GM21390 (cell line): ENCODE measurements at regions not wholly inside any gene's neighbourhood (a gene's known extent, or its start where the extent isn't known, plus 50 kb on each side); places are given as distances from the start of the nearest gene placed in this dataset.
"Not testable (repeated sequence)": the region's sequence is repeated elsewhere in the genome, so short reads cannot be mapped to it uniquely, and the experiment has no call there.

Experiments used
- ATAC-seq: cut with Tn5 transposase; IDR thresholded peaks from one replicate; pipeline ENCODE4 v1.9.1; 2021; ENCODE audit not compliant: unreplicated experiment

DNA sequence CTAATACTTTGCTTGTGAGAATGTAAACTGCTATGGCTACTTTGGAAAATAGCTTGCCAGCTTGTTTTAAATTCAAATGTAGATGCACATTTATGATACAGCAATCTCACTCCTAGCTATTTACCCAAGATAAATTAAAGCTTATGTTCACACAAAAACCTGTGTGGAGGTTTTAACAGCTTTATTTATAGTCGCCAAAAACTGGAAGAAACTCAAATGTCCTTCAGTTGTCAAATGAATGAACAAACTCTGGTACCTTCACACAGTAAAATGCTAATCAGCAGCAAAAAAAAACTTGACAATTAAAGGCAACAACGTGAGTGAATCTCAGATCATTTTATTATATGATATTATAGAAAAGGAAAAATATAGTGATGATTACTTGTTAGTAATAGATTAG, 248.6 kb upstream of the NECTIN3 start:
- ATAC-seq = no peak

GRCh38 chr3:110846971-110847370, 224.6 kb upstream of the NECTIN3 start:
- ATAC-seq = no peak

DNA sequence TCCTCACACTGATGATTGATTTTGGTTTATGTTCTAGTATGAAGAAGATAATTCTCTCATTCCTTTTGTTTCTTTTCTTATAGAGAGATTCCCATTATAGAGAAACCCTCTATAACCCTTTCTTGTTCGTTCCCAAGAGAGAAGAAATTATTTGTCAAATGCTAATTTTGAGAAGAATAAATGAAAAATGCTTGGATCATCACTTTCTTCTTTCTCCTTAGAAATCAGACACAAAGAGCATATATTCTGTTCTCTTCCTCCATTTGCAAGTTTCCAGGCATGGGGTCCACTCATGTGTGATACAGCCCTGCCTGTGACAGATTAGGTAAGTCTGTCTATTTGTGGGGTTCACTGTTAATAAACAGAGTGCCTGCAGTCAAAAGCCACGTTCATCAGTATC, 222.6 kb upstream of the NECTIN3 start:
- no peak for ATAC-seq

- no peak for ATAC-seq
Measured at GRCh38 chr3:110851736-110852135, 219.9 kb upstream of the NECTIN3 start.

GRCh38 chr3:110855207-110855606, 216.4 kb upstream of the NECTIN3 start:
- no peak for ATAC-seq

DNA sequence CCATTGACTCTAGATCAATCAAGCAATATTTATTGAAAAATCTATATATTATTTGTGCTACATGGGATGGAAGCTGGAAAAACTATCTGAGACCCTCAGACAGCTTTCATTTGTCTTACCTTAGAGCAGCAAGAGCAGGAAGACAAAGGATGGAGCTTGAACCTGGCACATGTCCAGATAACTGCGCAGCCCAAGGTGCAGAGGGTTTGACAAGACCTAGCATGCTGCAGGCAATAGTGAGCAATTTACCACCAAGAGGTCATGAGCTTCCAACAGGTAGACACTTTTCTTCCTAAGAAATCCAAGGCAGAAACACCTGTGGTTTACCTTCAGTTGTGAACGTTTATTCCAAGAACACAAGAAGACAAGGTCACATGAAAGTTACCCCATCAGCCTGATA, 214.7 kb upstream of the NECTIN3 start:
- ATAC-seq = no peak

DNA sequence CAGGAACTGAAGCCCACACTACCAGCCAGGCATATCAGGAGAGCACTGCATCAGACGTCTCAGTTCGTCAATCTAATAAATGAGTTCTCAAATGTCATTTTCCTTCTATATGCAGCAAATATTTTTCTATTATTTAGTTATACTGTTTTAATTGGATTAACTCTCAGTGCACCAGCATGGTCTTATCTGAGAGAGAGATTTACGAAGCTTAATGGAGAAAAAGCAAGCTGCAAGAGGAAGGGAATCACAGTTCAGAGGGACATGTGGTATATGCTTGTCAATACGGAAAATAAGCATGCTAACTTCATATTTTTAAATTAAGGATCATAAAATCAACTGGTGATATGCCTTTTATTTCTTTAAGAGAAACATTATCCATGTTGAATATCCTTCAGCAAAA, 213.1 kb upstream of the NECTIN3 start:
- no peak for ATAC-seq

GRCh38 chr3:110859336-110859735, 212.3 kb upstream of the NECTIN3 start:
- no peak for ATAC-seq

GRCh38 chr3:110859993-110860392, 211.6 kb upstream of the NECTIN3 start:
- ATAC-seq = no peak

GRCh38 chr3:110865934-110866333, 205.7 kb upstream of the NECTIN3 start:
- no peak for ATAC-seq

GRCh38 chr3:110868106-110868505, 203.5 kb upstream of the NECTIN3 start:
- no peak for ATAC-seq

DNA sequence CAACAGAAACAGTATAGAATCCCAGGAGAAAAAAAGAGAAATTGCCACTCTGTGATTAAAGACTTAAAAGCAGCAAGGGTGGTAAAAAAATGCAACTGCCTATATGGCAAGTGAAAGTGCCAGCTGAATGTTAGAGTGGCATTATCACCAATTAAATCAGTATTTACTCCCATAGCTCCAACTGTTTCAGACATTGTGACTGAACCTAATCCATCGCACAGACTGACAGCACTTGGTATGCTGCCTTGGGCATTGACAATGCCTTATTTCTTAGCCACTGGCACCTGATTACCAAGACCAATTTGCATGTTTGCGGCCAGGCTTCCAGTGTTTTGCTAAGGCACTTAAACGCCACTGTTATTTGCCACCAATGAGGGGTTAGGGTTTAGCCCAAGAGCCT, 201.9 kb upstream of the NECTIN3 start:
- ATAC-seq = no peak

DNA sequence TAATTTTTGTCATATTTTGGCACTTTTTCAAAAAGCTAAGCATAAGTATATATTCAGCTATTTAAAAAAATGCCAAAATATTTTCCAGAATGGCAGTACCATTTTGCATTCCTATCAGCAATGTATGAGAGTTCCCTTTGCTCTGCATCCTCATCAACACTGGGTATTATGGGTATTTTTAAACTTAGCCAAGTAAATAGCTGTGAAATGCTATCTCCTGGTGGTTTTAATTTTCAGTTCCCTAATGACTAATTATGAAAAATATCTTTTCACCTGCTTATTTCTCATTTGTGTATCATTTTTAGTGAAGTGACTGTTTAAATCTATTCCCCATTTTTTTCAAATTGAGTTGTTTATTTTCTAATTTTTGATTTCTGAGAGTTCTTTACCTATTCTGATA, 199.7 kb upstream of the NECTIN3 start:
- ATAC-seq = no peak

DNA sequence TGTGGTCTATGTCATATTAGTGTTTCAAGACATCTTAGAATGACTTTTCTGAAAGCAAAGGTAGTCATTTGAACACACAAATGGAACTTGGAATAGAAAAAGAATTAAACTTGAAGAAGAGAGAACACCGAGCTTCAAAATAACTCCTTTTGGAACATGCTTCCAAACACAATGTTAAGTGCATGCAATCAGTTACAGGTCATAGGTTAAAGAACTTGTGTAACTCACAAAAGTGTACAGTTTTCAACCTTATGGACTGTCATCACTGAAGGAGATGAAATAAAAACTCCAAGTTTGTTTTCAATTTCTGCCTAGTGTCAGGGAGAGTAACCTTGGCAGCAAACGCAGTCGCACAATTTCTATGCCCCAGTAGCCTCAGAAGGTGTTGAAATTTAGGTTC, 192.9 kb upstream of the NECTIN3 start:
- ATAC-seq = no peak

- peak; percentile 94 for ATAC-seq
Measured at GRCh38 chr3:110881069-110881468, 190.5 kb upstream of the NECTIN3 start.

DNA sequence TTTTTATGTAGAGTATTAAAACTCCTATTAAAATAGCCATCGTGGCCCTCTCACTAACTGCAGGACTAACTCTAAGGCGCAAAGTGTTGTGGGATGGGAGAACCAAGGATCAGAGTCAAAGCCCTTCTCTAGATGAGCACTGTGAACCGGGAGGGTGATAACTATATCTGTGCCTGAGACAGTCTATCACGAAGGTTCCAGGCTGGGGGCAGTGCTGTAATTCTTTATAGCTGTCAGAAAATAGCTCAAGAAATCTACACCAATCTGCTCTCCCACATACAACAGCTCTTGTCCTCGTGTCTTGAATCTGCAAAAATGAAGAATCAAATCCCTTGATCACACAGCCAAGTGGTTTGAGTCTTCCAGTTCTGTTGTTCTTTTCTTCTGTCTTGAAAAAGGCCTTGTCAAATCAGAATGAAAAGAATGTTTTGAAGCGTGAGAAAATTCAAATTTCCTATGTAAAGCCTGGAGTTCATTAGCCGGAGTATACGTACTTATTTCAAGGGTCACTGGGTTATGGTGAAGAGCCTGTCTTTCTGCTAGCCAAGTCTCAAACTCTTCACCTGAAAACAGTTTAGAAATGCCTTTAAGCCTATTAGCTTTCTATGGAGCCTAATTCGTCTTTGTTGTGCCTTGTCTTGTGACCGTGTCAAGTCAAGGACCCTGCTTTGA, 185.3 kb upstream of the NECTIN3 start:
- ATAC-seq = no peak

DNA sequence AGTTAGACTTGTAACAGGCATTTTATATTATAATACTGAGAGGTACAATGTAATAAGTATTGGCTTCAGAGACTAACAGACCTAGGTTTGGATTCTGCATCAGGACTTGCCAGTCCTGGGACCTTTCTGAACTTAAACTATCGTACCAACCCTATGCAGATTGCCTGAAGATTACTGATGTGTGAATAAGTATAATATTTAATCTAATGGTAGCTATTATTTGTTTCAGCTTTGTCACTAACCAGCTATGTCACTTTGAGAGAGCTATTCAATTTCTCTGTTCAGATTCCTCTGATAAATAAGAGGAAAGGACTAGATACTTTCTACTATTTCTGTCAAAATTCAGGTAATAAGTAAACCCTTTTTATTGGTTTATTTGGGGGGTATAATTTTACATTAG, 184.4 kb upstream of the NECTIN3 start:
- ATAC-seq = no peak

DNA sequence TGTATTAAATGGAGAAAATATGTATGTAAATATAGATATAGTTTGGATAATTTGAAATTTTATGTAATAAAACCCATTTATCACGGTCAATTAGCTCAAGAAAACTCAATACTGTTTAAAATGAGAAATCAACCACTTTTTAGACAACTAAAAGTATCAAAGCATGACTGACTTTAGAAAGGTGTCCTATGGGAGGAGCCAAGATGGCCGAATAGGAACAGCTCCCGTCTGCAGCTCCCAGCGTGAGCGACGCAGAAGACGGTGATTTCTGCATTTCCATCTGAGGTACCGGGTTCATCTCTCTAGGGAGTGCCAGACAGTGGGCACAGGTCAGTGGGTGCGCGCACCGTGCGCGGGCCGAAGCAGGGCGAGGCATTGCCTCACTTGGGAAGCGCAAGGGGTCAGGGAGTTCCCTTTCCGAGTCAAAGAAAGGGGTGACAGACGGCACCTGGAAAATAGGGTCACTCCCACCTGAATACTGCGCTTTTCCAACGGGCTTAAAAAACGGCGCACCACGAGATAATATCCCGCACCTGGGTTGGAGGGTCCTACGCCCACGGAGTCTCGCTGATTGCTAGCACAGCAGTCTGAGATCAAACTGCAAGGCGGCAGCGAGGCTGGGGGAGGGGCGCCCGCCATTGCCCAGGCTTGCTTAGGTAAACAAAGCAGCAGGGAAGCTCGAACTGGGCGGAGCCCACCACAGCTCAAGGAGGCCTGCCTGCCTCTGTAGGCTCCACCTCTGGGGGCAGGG, 182.8 kb upstream of the NECTIN3 start:
- not testable (repeated sequence) for ATAC-seq

DNA sequence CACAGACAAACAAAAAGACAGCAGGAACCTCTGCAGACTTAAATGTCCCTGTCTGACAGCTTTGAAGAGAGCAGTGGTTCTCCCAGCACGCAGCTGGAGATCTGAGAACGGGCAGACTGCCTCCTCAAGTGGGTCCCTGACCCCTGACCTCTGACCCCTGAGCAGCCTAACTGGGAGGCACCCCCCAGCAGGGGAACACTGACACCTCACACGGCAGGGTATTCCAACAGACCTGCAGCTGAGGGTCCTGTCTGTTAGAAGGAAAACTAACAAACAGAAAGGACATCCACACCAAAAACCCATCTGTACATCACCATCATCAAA, 182.3 kb upstream of the NECTIN3 start:
- not testable (repeated sequence) for ATAC-seq

- ATAC-seq = no peak
Measured at GRCh38 chr3:110894574-110894973, 177.0 kb upstream of the NECTIN3 start.

GRCh38 chr3:110895054-110895453, 176.6 kb upstream of the NECTIN3 start:
- ATAC-seq = no peak

GRCh38 chr3:110897046-110897445, 174.6 kb upstream of the NECTIN3 start:
- no peak for ATAC-seq

DNA sequence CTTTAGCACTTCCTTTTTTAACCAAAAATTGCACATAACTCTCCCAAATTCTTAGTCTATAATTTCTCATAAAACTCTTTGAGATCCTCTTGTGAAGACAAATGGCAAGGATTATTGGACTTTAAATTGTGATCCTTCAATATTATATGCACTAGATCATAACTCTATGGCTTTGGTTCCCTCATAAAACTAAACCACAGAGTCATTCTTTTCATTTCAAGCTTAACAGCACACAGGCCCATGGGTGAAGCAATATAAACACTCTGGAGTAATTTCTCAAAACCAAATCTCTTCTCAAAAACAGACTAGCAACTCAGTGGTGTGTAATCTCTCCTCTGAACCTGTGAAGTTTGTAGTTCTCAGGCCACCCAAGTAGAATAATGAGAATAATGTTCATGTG, 171.0 kb upstream of the NECTIN3 start:
- no peak for ATAC-seq
